Stimulated activated effector memory CD8-positive, alpha-beta T cell treated with anti-CD3 and anti-CD28 coated beads, Interleukin-12 subunit alpha, Interleukin-12 subunit beta, amount 100 ng/mL, for 72 hours (primary cell): ENCODE measurements at regions not wholly inside any gene's neighbourhood (a gene's known extent, or its start where the extent isn't known, plus 50 kb on each side); places are given as distances from the start of the nearest gene placed in this dataset.

Experiments
- ATAC-seq: fragments of 150-1000 bp; cut with Tn5 transposase; 2 replicates; pipeline ENCODE4 v1.10.0; 2021
- DNase-seq, 2 donors: peaks; one replicate each; pipeline ENCODE4 v3.0.0; 2021 to 2022; ENCODE audit warnings: low spot score in 2 of 2
- H3K27ac Mint-ChIP-seq: one replicate; pipeline ENCODE4 v1.8.0; 2022; ENCODE audit warnings: mild to moderate bottlenecking, mixed read lengths
- H3K36me3 Mint-ChIP-seq: one replicate; pipeline ENCODE4 v1.8.0; 2022; ENCODE audit warnings: mild to moderate bottlenecking, mixed read lengths
- H3K4me1 Mint-ChIP-seq: one replicate; pipeline ENCODE4 v1.8.0; 2022; ENCODE audit warnings: mixed read lengths
- H3K4me3 Mint-ChIP-seq: one replicate; pipeline ENCODE4 v1.8.0; 2022; ENCODE audit warnings: mild to moderate bottlenecking, mixed read lengths
- H3K9me3 Mint-ChIP-seq: one replicate; pipeline ENCODE4 v1.8.0; 2022; ENCODE audit warnings: mixed read lengths

DNA sequence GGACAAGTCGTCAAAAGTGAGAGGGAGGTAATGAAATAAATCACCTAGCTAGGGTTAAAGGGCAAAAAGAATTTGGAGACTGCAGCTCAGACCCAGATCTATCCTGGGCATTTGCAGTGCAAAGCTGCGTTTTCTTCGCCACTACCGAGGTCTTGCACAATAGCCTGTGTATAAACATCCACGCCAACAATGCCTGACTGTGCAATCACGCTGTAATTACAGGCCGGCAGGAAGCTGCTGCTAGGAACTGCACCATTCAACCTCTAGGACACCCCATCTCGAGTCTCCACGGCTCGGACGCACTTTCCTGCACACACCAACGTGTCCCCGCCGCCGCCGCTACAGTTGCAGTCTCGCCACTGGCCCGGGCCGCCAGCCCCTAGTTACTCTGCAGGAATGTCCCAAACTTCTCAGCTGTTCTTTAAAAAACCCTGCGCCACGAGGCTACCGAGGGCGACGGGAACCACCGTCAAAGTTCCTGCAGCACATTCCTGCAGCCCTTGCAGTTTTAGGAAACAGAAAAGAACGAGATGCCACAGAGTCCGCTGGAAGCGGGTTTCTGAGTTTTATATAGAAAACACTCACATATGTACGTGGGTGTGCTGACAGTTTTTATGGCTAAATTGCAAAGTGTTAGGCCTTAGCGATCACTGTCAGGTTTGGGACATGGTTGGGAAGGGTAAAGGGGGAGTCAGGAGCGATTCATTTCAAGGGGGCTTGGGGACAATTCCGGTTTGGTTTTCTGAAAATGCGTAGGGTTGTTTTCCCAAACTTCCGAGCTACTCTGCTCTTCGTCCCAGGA lies 65.6 kb upstream of the PTGR2 start:
- ATAC-seq (peak; percentile 71), DNase-seq (peak in 1 of 2 donors; percentile 79)
- Mint-ChIP-seq H3K9me3 (no peaks in the 10 kb centered on the region), H3K4me3 (peak overlapping the region; percentile 91), H3K36me3 (peaks cover 28% of the 10 kb centered on the region), H3K27ac (peak overlapping the region; percentile 93), H3K4me1 (peaks cover 70% of the 10 kb centered on the region)

DNA sequence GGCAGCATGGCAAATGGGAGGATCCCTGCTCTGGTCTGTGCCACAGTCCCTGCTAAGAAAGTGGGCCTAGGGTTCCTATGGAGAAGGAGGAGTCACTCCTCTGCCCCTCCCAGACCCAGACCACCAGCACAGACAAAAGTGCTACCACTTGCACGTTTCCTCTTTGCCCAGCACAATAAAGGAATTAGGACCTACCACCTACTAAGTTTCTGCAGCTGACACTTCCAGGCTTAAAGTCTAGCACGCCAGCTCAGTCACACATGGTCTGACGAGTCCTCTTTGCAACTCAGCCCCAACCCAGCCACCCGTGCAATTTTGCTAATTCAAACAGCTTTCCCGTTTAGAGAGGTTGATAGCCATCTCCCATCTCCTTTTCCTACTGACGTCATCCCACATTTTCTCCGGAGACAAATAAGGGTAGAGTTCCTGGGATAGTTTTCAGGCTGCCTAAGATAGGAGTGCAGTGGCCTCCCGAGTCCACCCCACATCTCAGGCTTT lies 66.2 kb upstream of the PTGR2 start:
- no peaks in the 10 kb centered on the region for H3K9me3 Mint-ChIP-seq
- peak; percentile 6 for ATAC-seq
- peak overlapping the region; percentile 93 for H3K27ac Mint-ChIP-seq
- H3K4me3 Mint-ChIP-seq, result peak overlapping the region; percentile 91
- H3K36me3 Mint-ChIP-seq, result peaks cover 28% of the 10 kb centered on the region
- DNase-seq, result no peak
- H3K4me1 Mint-ChIP-seq, result peaks cover 76% of the 10 kb centered on the region

DNA sequence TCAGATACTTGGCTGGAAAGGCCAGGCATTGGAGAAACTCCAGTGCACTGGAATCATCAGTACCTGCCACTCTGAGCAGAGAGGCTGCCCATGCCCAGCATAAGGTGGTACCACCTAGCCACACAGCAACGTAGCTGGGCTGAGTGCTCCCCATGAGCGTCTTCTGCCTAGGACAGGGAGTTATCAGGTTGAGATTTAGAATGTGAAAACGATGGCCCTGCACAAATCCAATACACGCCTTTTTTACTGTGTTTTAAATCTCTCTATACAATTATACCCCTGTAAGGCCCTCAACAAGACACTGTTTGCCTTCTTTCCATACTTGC lies 66.7 kb upstream of the PTGR2 start:
- Mint-ChIP-seq H3K4me1 (peaks cover 76% of the 10 kb centered on the region), H3K4me3 (peak overlapping the region; percentile 91), H3K9me3 (no peaks in the 10 kb centered on the region), H3K36me3 (peaks cover 33% of the 10 kb centered on the region), H3K27ac (peak overlapping the region; percentile 93)
- no peak for DNase-seq
- ATAC-seq, result no peak

GRCh38 chr14:73784181-73784987 lies 67.2 kb upstream of the PTGR2 start:
- ATAC-seq, result no peak
- H3K4me1 Mint-ChIP-seq, result peaks cover 72% of the 10 kb centered on the region
- peaks cover 34% of the 10 kb centered on the region for H3K36me3 Mint-ChIP-seq
- peak overlapping the region; percentile 92 for H3K27ac Mint-ChIP-seq
- DNase-seq, result no peak
- no peaks in the 10 kb centered on the region for H3K9me3 Mint-ChIP-seq
- H3K4me3 Mint-ChIP-seq, result peak overlapping the region; percentile 91

GRCh38 chr14:73783107-73783727 lies 68.4 kb upstream of the PTGR2 start:
- no peak for ATAC-seq
- Mint-ChIP-seq H3K4me1 (peaks cover 69% of the 10 kb centered on the region), H3K36me3 (peaks cover 43% of the 10 kb centered on the region), H3K4me3 (peak overlapping the region; percentile 91), H3K27ac (peak overlapping the region; percentile 92), H3K9me3 (no peaks in the 10 kb centered on the region)
- no peak for DNase-seq

DNA sequence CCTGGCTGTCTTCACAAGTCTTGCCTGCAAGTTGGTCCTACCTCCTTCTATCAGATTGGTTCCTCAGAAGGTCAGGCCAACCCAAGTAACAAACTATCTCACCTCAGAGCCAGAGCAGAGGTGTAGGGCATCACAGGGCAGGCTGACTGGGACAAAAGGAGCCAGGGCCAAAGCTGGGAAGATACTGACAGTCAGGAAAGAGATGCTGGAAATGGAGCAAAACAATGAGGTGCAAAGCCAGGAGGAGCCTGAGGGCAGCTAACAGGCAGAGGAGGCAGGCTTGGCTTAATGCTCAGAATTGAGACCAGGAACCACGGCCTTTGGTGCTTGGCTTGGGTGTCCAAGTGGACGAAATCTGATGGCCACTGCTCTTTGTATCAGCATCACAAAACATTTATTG lies 68.4 kb upstream of the PNMA1 start:
- no peak for DNase-seq
- peak overlapping the region; percentile 91 for H3K4me3 Mint-ChIP-seq
- H3K4me1 Mint-ChIP-seq, result peaks cover 69% of the 10 kb centered on the region
- H3K9me3 Mint-ChIP-seq, result no peaks in the 10 kb centered on the region
- no peak for ATAC-seq
- peaks cover 49% of the 10 kb centered on the region for H3K36me3 Mint-ChIP-seq
- H3K27ac Mint-ChIP-seq, result peak overlapping the region; percentile 92

GRCh38 chr14:73780896-73781295 lies 66.7 kb upstream of the PNMA1 start:
- peaks cover 42% of the 10 kb centered on the region for H3K36me3 Mint-ChIP-seq

GRCh38 chr14:73780391-73780790 lies 66.2 kb upstream of the PNMA1 start:
- ATAC-seq, result no peak

More at GRCh38 chr14:73780896-73781295, 66.7 kb upstream of the PNMA1 start:
- H3K4me1 Mint-ChIP-seq, result peaks cover 68% of the 10 kb centered on the region
- no peak overlapping the region for H3K4me3 Mint-ChIP-seq
- no peak for DNase-seq
- ATAC-seq, result no peak
- peak overlapping the region; percentile 23 for H3K27ac Mint-ChIP-seq
- no peaks in the 10 kb centered on the region for H3K9me3 Mint-ChIP-seq

GRCh38 chr14:73778736-73779135 lies 64.6 kb upstream of the PNMA1 start:
- H3K4me1 Mint-ChIP-seq, result peaks cover 63% of the 10 kb centered on the region
- no peak for ATAC-seq
- no peak overlapping the region for H3K4me3 Mint-ChIP-seq
- H3K36me3 Mint-ChIP-seq, result peaks cover 47% of the 10 kb centered on the region
- peak overlapping the region; percentile 75 for H3K27ac Mint-ChIP-seq
- DNase-seq, result no peak
- no peaks in the 10 kb centered on the region for H3K9me3 Mint-ChIP-seq

More at GRCh38 chr14:73780391-73780790, 66.2 kb upstream of the PNMA1 start:
- H3K4me3 Mint-ChIP-seq, result no peak overlapping the region
- no peaks in the 10 kb centered on the region for H3K9me3 Mint-ChIP-seq
- H3K36me3 Mint-ChIP-seq, result peaks cover 38% of the 10 kb centered on the region
- no peak for DNase-seq
- peak overlapping the region; percentile 23 for H3K27ac Mint-ChIP-seq
- H3K4me1 Mint-ChIP-seq, result peaks cover 63% of the 10 kb centered on the region

DNA sequence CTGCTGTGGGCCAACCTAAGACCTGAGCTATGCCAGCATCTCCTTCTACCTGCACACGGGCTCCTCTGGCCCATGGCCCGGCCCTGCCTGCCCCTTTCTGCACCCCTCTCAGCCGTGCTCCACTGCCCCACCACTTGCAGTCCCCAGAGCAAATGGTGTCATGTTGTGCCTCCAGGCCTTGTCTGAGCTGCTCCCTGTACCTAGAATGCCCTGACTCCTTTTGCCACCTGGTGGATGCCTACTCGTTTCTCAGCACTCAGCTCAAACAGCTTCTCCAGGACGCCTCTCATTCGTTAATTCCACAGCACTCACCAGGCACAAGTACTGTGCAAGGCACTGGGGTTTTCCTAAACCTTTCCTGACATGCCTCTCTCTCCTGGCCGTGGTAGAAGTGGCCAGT lies 63.2 kb upstream of the PNMA1 start:
- DNase-seq, result no peak
- H3K9me3 Mint-ChIP-seq, result no peaks in the 10 kb centered on the region
- peak overlapping the region; percentile 75 for H3K27ac Mint-ChIP-seq
- peak; percentile 55 for ATAC-seq
- H3K4me3 Mint-ChIP-seq, result no peak overlapping the region
- peaks cover 63% of the 10 kb centered on the region for H3K4me1 Mint-ChIP-seq
- peaks cover 48% of the 10 kb centered on the region for H3K36me3 Mint-ChIP-seq

GRCh38 chr14:73776194-73776537 lies 62.0 kb upstream of the PNMA1 start:
- Mint-ChIP-seq H3K36me3 (peaks cover 52% of the 10 kb centered on the region), H3K9me3 (no peaks in the 10 kb centered on the region), H3K27ac (peak overlapping the region; percentile 73)

DNA sequence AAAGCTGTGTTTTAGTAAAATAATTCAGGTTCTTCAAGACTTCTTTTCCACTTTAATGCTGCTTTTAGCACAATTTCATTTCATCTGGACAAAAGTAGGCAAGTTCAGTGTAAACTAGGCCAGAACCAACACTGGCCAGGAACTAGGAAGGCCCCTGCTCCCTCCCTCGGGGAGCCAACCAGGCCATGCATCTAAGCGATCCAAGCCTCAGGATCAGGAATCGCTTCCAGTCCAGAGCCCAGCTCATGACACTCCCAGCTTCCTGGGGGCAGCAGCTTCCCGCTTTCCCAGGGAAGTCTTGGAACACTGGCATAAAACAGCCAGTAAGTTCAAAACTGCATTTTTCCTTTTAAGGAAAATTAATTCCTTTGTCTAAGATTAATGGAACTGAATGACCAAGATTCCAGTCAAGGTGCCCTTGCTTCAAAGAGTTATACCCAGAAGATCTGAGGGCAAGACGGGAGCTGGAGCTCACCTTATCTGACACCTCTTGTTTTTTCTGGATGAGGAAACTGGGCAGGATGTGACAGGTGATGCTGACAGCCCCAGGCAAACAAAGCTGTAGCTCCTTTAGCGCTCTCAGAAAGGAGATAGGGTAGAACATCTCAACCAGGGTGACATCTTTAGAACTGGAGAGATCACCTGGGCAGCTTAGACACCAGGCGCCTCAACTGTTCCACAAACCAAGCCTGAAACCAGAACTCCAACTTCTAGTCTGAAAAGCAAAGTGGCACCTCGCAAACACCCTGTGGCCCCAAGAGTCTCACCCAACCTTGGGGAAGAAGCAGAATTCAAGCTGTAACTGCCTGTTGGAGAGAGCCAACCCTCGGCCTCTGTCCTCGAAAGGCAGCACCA lies 61.4 kb upstream of the PNMA1 start:
- Mint-ChIP-seq H3K36me3 (peaks cover 55% of the 10 kb centered on the region), H3K9me3 (no peaks in the 10 kb centered on the region), H3K4me1 (peaks cover 75% of the 10 kb centered on the region), H3K27ac (peak overlapping the region; percentile 94), H3K4me3 (no peak overlapping the region)
- ATAC-seq (no peak), DNase-seq (no peak)

More at GRCh38 chr14:73776194-73776537, 62.0 kb upstream of the PNMA1 start:
- ATAC-seq, result no peak
- no peak overlapping the region for H3K4me3 Mint-ChIP-seq
- peaks cover 74% of the 10 kb centered on the region for H3K4me1 Mint-ChIP-seq
- DNase-seq, result no peak

- DNase-seq, result no peak
- peaks cover 52% of the 10 kb centered on the region for H3K36me3 Mint-ChIP-seq
- H3K27ac Mint-ChIP-seq, result peak overlapping the region; percentile 94
- no peak for ATAC-seq
- peaks cover 77% of the 10 kb centered on the region for H3K4me1 Mint-ChIP-seq
- H3K4me3 Mint-ChIP-seq, result peak overlapping the region; percentile 39
- no peaks in the 10 kb centered on the region for H3K9me3 Mint-ChIP-seq
Observed at GRCh38 chr14:73774671-73775070, 60.5 kb upstream of the PNMA1 start.

- DNase-seq, result no peak
- H3K4me1 Mint-ChIP-seq, result peaks cover 80% of the 10 kb centered on the region
- H3K4me3 Mint-ChIP-seq, result peak overlapping the region; percentile 39
Observed at GRCh38 chr14:73774241-73774570, 60.0 kb upstream of the PNMA1 start.

More at GRCh38 chr14:73774241-73774570, 60.0 kb upstream of the PNMA1 start:
- ATAC-seq, result no peak
- H3K27ac Mint-ChIP-seq, result peak overlapping the region; percentile 94
- no peaks in the 10 kb centered on the region for H3K9me3 Mint-ChIP-seq
- peaks cover 52% of the 10 kb centered on the region for H3K36me3 Mint-ChIP-seq
